Mesenchymal stem cell (in vitro differentiated cells and primary cell): ENCODE measurements at regions not wholly inside any gene's neighbourhood (a gene's known extent, or its start where the extent isn't known, plus 50 kb on each side); places are given as distances from the start of the nearest gene placed in this dataset.

Experiments
- DNase-seq: peaks from one replicate; pipeline ENCODE4 v3.0.0-alpha.2; 2013
- H2AFZ ChIP-seq: one replicate; pipeline ENCODE4 v1.6.1; 2013; ENCODE audit warnings: low read depth, mild to moderate bottlenecking, control low read depth, inconsistent platforms, low read length, moderate library complexity
- H2AK5ac ChIP-seq: 2 replicates; pipeline ENCODE4 v1.6.1; 2013; ENCODE audit warnings: low read length, moderate library complexity, mild to moderate bottlenecking, inconsistent platforms; ENCODE audit not compliant: severe bottlenecking
- H2BK120ac ChIP-seq: one replicate; pipeline ENCODE4 v1.6.1; 2013; ENCODE audit warnings: low read depth, mild to moderate bottlenecking, inconsistent platforms, low read length, moderate library complexity
- H2BK12ac ChIP-seq, 2 experiments: one replicate each; pipeline ENCODE4 v1.6.1; 2013; ENCODE audit warnings: inconsistent platforms in 2 of 2, low read length in 2 of 2, mild to moderate bottlenecking in 2 of 2, moderate library complexity in 2 of 2, control low read depth in 1 of 2
- H2BK15ac ChIP-seq: one replicate; pipeline ENCODE4 v1.6.1; 2013; ENCODE audit warnings: mild to moderate bottlenecking, low read depth, inconsistent platforms; ENCODE audit not compliant: poor library complexity, severe bottlenecking
- H2BK5ac ChIP-seq: 2 replicates; pipeline ENCODE4 v1.6.1; 2013; ENCODE audit warnings: low read depth, mild to moderate bottlenecking, low read length, control low read depth, inconsistent platforms; ENCODE audit not compliant: poor library complexity, severe bottlenecking
- H3K14ac ChIP-seq, 2 experiments: one replicate each; pipeline ENCODE4 v1.6.1; 2013; ENCODE audit warnings: inconsistent platforms in 2 of 2, low read length in 2 of 2, control low read depth in 1 of 2, mild to moderate bottlenecking in 1 of 2, moderate library complexity in 1 of 2
- H3K18ac ChIP-seq, 2 experiments: one replicate each; pipeline ENCODE4 v1.6.1; 2013; ENCODE audit warnings: inconsistent platforms in 2 of 2, low read length in 2 of 2, control low read depth in 1 of 2, low read depth in 1 of 2, mild to moderate bottlenecking in 1 of 2
- H3K23ac ChIP-seq, 2 experiments: one replicate each; pipeline ENCODE4 v1.6.1; 2013; ENCODE audit warnings: inconsistent platforms in 2 of 2, low read length in 2 of 2, mild to moderate bottlenecking in 2 of 2, moderate library complexity in 2 of 2, control low read depth in 1 of 2
- H3K27ac ChIP-seq: 2 replicates; pipeline ENCODE4 v1.5.1; 2013; ENCODE audit warnings: mild to moderate bottlenecking, moderate library complexity, low read length, control low read depth, inconsistent platforms; ENCODE audit not compliant: poor library complexity, severe bottlenecking
- H3K27me3 ChIP-seq, 2 experiments: 2 replicates each; pipeline versions ENCODE4 v1.6.1 to v1.7.0; 2013; ENCODE audit warnings: low read length in 2 of 2, mild to moderate bottlenecking in 2 of 2, moderate library complexity in 2 of 2, control low read depth in 1 of 2, inconsistent platforms in 1 of 2; ENCODE audit not compliant: control insufficient read depth in 1 of 2, insufficient read depth in 1 of 2
- H3K36me3 ChIP-seq, 2 experiments: 2 replicates each; pipeline versions ENCODE4 v1.6.1 to v1.7.0; 2013; ENCODE audit warnings: low read length in 2 of 2, control low read depth in 1 of 2, inconsistent platforms in 1 of 2, low read depth in 1 of 2, mild to moderate bottlenecking in 1 of 2; ENCODE audit not compliant: insufficient read depth in 2 of 2, control insufficient read depth in 1 of 2
- H3K4ac ChIP-seq, 2 experiments: one replicate each; pipeline ENCODE4 v1.6.1; 2013; ENCODE audit warnings: inconsistent platforms in 2 of 2, low read length in 2 of 2, mild to moderate bottlenecking in 2 of 2, moderate library complexity in 2 of 2, control low read depth in 1 of 2, low read depth in 1 of 2
- H3K4me1 ChIP-seq: 2 replicates; pipeline ENCODE4 v1.6.1; 2013; ENCODE audit warnings: low read depth, low read length, control low read depth; ENCODE audit not compliant: control insufficient read depth, insufficient read depth
- H3K4me2 ChIP-seq: 2 replicates; pipeline ENCODE4 v1.6.1; 2013; ENCODE audit warnings: low read length, mild to moderate bottlenecking, inconsistent platforms; ENCODE audit not compliant: poor library complexity, severe bottlenecking
- H3K4me3 ChIP-seq, 2 experiments: 2 replicates each; pipeline versions ENCODE4 v1.5.1 to v1.7.0; 2013; ENCODE audit warnings: low read length in 2 of 2, mild to moderate bottlenecking in 2 of 2, control low read depth in 1 of 2, low read depth in 1 of 2; ENCODE audit not compliant: insufficient read depth in 1 of 2
- H3K79me1 ChIP-seq: replicated peaks from 2 replicates; pipeline ENCODE4 v1.6.1; 2013; ENCODE audit warnings: mild to moderate bottlenecking, control low read depth, low read length, inconsistent platforms; ENCODE audit not compliant: poor library complexity, severe bottlenecking
- H3K9ac ChIP-seq: 2 replicates; pipeline ENCODE4 v1.7.0; 2013; ENCODE audit warnings: mild to moderate bottlenecking, low read length, moderate library complexity
- H3K9me3 ChIP-seq: 2 replicates; pipeline ENCODE4 v1.7.0; 2013; ENCODE audit warnings: mild to moderate bottlenecking, low read length; ENCODE audit not compliant: control insufficient read depth
- H4K8ac ChIP-seq: one replicate; pipeline ENCODE4 v1.6.1; 2013; ENCODE audit warnings: inconsistent platforms, mild to moderate bottlenecking, low read length, moderate library complexity
- H4K91ac ChIP-seq: one replicate; pipeline ENCODE4 v1.6.1; 2013; ENCODE audit warnings: mild to moderate bottlenecking, low read length, inconsistent platforms
- WGBS: methylation state at CpG from one replicate; pipeline ENCODE4 v1.1.7; 2013; ENCODE audit warnings: mixed read lengths; 5-methylcytosine and 5-hydroxymethylcytosine counted together

GRCh38 chr3:193981504-193981903 lies 154.4 kb upstream of the HES1 start:
- Histone ChIP-seq H3K4me1 (no peaks in the 10 kb centered on the region), H3K18ac (no peak overlapping the region), H3K27me3 (peaks cover 54 to 64% of the 10 kb centered on the region in 2 experiments), H3K9ac (no peak overlapping the region), H3K27ac (no peak overlapping the region), H4K91ac (no peak overlapping the region), H3K79me1 (no peaks in the 10 kb centered on the region), H3K36me3 (no peaks in the 10 kb centered on the region), H2BK120ac (no peak overlapping the region), H2BK5ac (no peak overlapping the region), H3K4ac (no peak overlapping the region), H3K9me3 (no peaks in the 10 kb centered on the region), H2BK15ac (peak overlapping the region; percentile 31), H3K23ac (no peak overlapping the region), H2AK5ac (no peak overlapping the region), H2BK12ac (peak overlapping the region in 1 of 2 experiments; percentile 12), H3K14ac (no peak overlapping the region), H3K4me3 (no peak overlapping the region), H2AFZ (no peak overlapping the region), H3K4me2 (no peak overlapping the region), H4K8ac (no peak overlapping the region)
- no peak for DNase-seq
- 85% methylated on average over 4 of the region's 4 CpGs for WGBS

GRCh38 chr3:193982258-193982659 lies 153.7 kb upstream of the HES1 start:
- Histone ChIP-seq H3K9ac (no peak overlapping the region), H2BK15ac (no peak overlapping the region)

GRCh38 chr3:193983846-193984818 lies 151.8 kb upstream of the HES1 start:
- Histone ChIP-seq H3K79me1 (no peaks in the 10 kb centered on the region), H3K23ac (no peak overlapping the region), H2BK5ac (no peak overlapping the region), H3K27me3 (peaks cover 43 to 55% of the 10 kb centered on the region in 2 experiments), H2BK120ac (no peak overlapping the region), H2AFZ (no peak overlapping the region), H3K9ac (no peak overlapping the region), H2AK5ac (no peak overlapping the region), H3K4me1 (no peaks in the 10 kb centered on the region), H3K36me3 (no peaks in the 10 kb centered on the region), H3K14ac (no peak overlapping the region), H3K4ac (no peak overlapping the region), H4K91ac (no peak overlapping the region), H3K4me2 (no peak overlapping the region), H3K4me3 (no peak overlapping the region), H2BK15ac (no peak overlapping the region), H3K18ac (no peak overlapping the region), H4K8ac (no peak overlapping the region), H3K9me3 (no peaks in the 10 kb centered on the region), H2BK12ac (no peak overlapping the region), H3K27ac (no peak overlapping the region)
- 96% methylated on average over 7 of the region's 7 CpGs for WGBS
- no peak for DNase-seq

More at GRCh38 chr3:193982258-193982659, 153.7 kb upstream of the HES1 start:
- no peak overlapping the region for H3K4me2 ChIP-seq
- no peak overlapping the region for H3K27ac ChIP-seq
- H3K23ac ChIP-seq = no peak overlapping the region
- H2AFZ ChIP-seq = no peak overlapping the region
- no peak overlapping the region for H4K8ac ChIP-seq
- peak overlapping the region in 1 of 2 experiments; percentile 54 for H2BK12ac ChIP-seq
- no peak overlapping the region for H3K14ac ChIP-seq
- H3K27me3 ChIP-seq = peaks cover 51 to 62% of the 10 kb centered on the region in 2 experiments
- H2BK120ac ChIP-seq = no peak overlapping the region
- H3K4ac ChIP-seq = peak overlapping the region in 1 of 2 experiments; percentile 24
- H3K18ac ChIP-seq = peak overlapping the region in 1 of 2 experiments; percentile 28
- H3K9me3 ChIP-seq = no peaks in the 10 kb centered on the region
- WGBS = 94% methylated on average over 11 of the region's 11 CpGs
- no peak overlapping the region for H4K91ac ChIP-seq
- H2BK5ac ChIP-seq = no peak overlapping the region
- no peak overlapping the region for H3K4me3 ChIP-seq
- H3K79me1 ChIP-seq = no peaks in the 10 kb centered on the region
- H2AK5ac ChIP-seq = no peak overlapping the region
- H3K36me3 ChIP-seq = no peaks in the 10 kb centered on the region
- no peak for DNase-seq
- no peaks in the 10 kb centered on the region for H3K4me1 ChIP-seq

- no peak overlapping the region for H2BK5ac ChIP-seq
- no peak overlapping the region for H3K4me3 ChIP-seq
- H3K36me3 ChIP-seq = no peaks in the 10 kb centered on the region
- H3K27me3 ChIP-seq = peaks cover 42 to 55% of the 10 kb centered on the region in 2 experiments
- H2AFZ ChIP-seq = no peak overlapping the region
- no peak overlapping the region for H3K9ac ChIP-seq
- no peak overlapping the region for H3K18ac ChIP-seq
- no peak overlapping the region for H3K4me2 ChIP-seq
- H2BK12ac ChIP-seq = no peak overlapping the region
- 92% methylated on average over 6 of the region's 6 CpGs for WGBS
- H2BK15ac ChIP-seq = no peak overlapping the region
- no peak overlapping the region for H4K8ac ChIP-seq
- H4K91ac ChIP-seq = no peak overlapping the region
- no peaks in the 10 kb centered on the region for H3K79me1 ChIP-seq
- H2BK120ac ChIP-seq = no peak overlapping the region
- no peak for DNase-seq
- H3K14ac ChIP-seq = no peak overlapping the region
- no peak overlapping the region for H3K4ac ChIP-seq
- no peaks in the 10 kb centered on the region for H3K9me3 ChIP-seq
- H3K27ac ChIP-seq = no peak overlapping the region
- H2AK5ac ChIP-seq = no peak overlapping the region
- no peaks in the 10 kb centered on the region for H3K4me1 ChIP-seq
- no peak overlapping the region for H3K23ac ChIP-seq
Measured at GRCh38 chr3:193984876-193985275, 151.1 kb upstream of the HES1 start.
